CD4-positive, alpha-beta T cell (primary cell): ENCODE measurements at regions not wholly inside any gene's neighbourhood (a gene's known extent, or its start where the extent isn't known, plus 50 kb on each side); places are given as distances from the start of the nearest gene placed in this dataset.

Experiments
- ATAC-seq: fragments of 200-7000 bp; cut with Tn5 transposase; one replicate; pipeline ENCODE4 v1.10.0; 2022; ENCODE audit warnings: mild to moderate bottlenecking; ENCODE audit not compliant: poor library complexity
- CTCF ChIA-PET: fragments of 350-600 bp; sonication (Branson Sonifier 250); formaldehyde crosslinking; loops from one replicate; lab custom pipeline; 2021; ENCODE audit warnings: antibody characterized with exemption, inconsistent platforms; lab: Charles Lee
- POLR2A ChIA-PET: fragments of 350-600 bp; sonication (Branson Sonifier 250); formaldehyde crosslinking; loops from one replicate; lab custom pipeline; 2021; ENCODE audit warnings: antibody characterized with exemption, inconsistent platforms; lab: Charles Lee
- DNase-seq, 14 experiments: peaks; one replicate each; pipeline ENCODE4 v3.0.0-alpha.2; 2013 to 2020; ENCODE audit warnings: mixed read lengths in 2 of 14
- H3K27ac ChIP-seq, 2 donors: one replicate each; pipeline versions ENCODE4 v1.5.1 to v1.7.0; 2013; ENCODE audit warnings: low read length in 2 of 2, low read depth in 1 of 2, mild to moderate bottlenecking in 1 of 2
- H3K27me3 ChIP-seq, 2 experiments: 1 replicate in 1 of 2; 2 replicates in 1 of 2; pipeline versions ENCODE4 v1.6.1 to v1.7.0; 2013; ENCODE audit warnings: low read length in 2 of 2, control low read depth in 1 of 2, mild to moderate bottlenecking in 1 of 2, moderate library complexity in 1 of 2; ENCODE audit not compliant: insufficient read depth in 2 of 2, control insufficient read depth in 1 of 2
- H3K36me3 ChIP-seq: one replicate; pipeline ENCODE4 v1.6.1; 2013; ENCODE audit warnings: low read length, control low read depth; ENCODE audit not compliant: insufficient read depth
- H3K4me1 ChIP-seq: one replicate; pipeline ENCODE4 v1.6.1; 2013; ENCODE audit warnings: low read length, control low read depth; ENCODE audit not compliant: insufficient read depth
- H3K4me3 ChIP-seq: one replicate; pipeline ENCODE4 v1.5.1; 2013; ENCODE audit warnings: mild to moderate bottlenecking, low read length, moderate library complexity
- H3K9me3 ChIP-seq, 2 experiments: 1 replicate in 1 of 2; 2 replicates in 1 of 2; pipeline versions ENCODE4 v1.6.1 to v1.7.0; 2013; ENCODE audit warnings: low read length in 2 of 2, mild to moderate bottlenecking in 2 of 2, control low read depth in 1 of 2, moderate library complexity in 1 of 2; ENCODE audit not compliant: control insufficient read depth in 1 of 2, insufficient read depth in 1 of 2
- H3K27ac Mint-ChIP-seq: one replicate; pipeline ENCODE4 v1.8.0; 2020; ENCODE audit warnings: mixed read lengths
- H3K27me3 Mint-ChIP-seq: one replicate; pipeline ENCODE4 v1.8.0; 2021; ENCODE audit warnings: mixed read lengths
- H3K36me3 Mint-ChIP-seq: one replicate; pipeline ENCODE4 v1.8.0; 2021; ENCODE audit warnings: low read depth, mixed read lengths
- H3K4me1 Mint-ChIP-seq: one replicate; pipeline ENCODE4 v1.8.0; 2021; ENCODE audit warnings: low read depth, mixed read lengths
- H3K4me3 Mint-ChIP-seq: one replicate; pipeline ENCODE4 v1.8.0; 2020; ENCODE audit warnings: mild to moderate bottlenecking, mixed read lengths
- H3K9me3 Mint-ChIP-seq: one replicate; pipeline ENCODE4 v1.8.0; 2020; ENCODE audit warnings: mixed read lengths
- intact Hi-C, 2 experiments: fragments of 100-400 bp; cut with DNase I in 1 of 2; cut with micrococcal nuclease in 1 of 2; formaldehyde crosslinking; loops; one replicate each; pipeline versions ENCODE4 v1.15.1 to v1.9.0; 2023 to 2025; cut with DNase I, micrococcal nuclease
- TF ChIP-seq, protein P1 (sequence below): fragments of 200-600 bp; IDR thresholded peaks from one replicate; pipeline ENCODE4 v1.8.0; 2022; ENCODE audit warnings: antibody characterized with exemption, mild to moderate bottlenecking

DNA sequence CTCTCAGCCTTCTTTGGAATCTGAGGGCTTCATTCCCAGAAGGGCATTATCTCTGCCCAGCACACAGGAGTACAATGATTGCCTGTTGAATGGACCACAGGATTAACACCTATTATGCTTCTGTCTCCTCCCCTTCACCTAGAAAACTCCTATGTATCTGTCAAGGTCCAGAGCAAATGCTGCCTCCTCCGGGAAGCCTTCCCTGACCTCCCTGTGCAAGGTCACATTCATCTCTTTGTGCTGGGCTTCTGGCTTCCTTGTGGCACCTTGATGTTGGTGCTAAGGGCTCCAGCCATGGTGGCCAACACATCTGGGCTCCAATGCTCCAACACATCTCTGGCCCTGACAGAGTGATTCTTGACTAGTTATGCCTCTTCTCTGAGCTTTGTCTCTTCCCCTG lies 49.9 kb upstream of the ATP2B2 start:
- Histone ChIP-seq H3K4me3 (no peak overlapping the region), H3K4me1 (peaks cover 24% of the 10 kb centered on the region), H3K36me3 (no peaks in the 10 kb centered on the region), H3K27me3 (no peaks in the 10 kb centered on the region), H3K27ac (no peak overlapping the region), H3K9me3 (no peaks in the 10 kb centered on the region)
- no peak overlapping the region for H3K4me3 Mint-ChIP-seq
- ATAC-seq (no peak), DNase-seq (no peak)
- H3K27me3 Mint-ChIP-seq = peaks cover under 1% of the 10 kb centered on the region
- intact Hi-C loops = no loop called here
- peaks cover 26% of the 10 kb centered on the region for H3K4me1 Mint-ChIP-seq
- TF ChIP-seq, protein P1, sequence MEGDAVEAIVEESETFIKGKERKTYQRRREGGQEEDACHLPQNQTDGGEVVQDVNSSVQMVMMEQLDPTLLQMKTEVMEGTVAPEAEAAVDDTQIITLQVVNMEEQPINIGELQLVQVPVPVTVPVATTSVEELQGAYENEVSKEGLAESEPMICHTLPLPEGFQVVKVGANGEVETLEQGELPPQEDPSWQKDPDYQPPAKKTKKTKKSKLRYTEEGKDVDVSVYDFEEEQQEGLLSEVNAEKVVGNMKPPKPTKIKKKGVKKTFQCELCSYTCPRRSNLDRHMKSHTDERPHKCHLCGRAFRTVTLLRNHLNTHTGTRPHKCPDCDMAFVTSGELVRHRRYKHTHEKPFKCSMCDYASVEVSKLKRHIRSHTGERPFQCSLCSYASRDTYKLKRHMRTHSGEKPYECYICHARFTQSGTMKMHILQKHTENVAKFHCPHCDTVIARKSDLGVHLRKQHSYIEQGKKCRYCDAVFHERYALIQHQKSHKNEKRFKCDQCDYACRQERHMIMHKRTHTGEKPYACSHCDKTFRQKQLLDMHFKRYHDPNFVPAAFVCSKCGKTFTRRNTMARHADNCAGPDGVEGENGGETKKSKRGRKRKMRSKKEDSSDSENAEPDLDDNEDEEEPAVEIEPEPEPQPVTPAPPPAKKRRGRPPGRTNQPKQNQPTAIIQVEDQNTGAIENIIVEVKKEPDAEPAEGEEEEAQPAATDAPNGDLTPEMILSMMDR = no peak
- H3K27ac Mint-ChIP-seq = no peak overlapping the region
- H3K9me3 Mint-ChIP-seq = no peaks in the 10 kb centered on the region
- ChIA-PET CTCF (no interaction called here), POLR2A (no interaction called here)
- H3K36me3 Mint-ChIP-seq = no peaks in the 10 kb centered on the region

DNA sequence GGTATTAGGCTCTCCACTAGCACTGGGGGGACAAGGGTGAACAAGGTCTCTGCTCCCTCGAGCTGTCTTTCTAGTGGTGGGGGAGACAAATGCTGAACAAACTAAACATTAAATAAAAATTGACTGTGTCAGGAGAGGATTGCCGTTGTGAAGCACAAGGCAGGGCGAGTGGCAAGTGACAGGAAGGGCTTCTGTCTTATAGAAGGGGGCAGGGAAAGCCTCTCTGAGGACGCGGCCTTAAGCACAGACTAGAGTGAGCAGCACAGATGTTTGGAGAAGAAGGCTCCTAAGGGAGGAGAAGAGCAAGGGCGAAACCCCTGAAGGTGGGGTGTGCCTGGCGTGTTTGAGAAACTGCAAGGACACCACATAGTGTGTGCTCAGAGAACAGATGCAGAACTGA lies 50.9 kb upstream of the ATP2B2 start:
- Histone ChIP-seq H3K4me1 (peaks cover 24% of the 10 kb centered on the region), H3K9me3 (no peaks in the 10 kb centered on the region), H3K27me3 (no peaks in the 10 kb centered on the region), H3K36me3 (no peaks in the 10 kb centered on the region), H3K27ac (no peak overlapping the region), H3K4me3 (no peak overlapping the region)
- Mint-ChIP-seq H3K27me3 (peaks cover 7% of the 10 kb centered on the region), H3K36me3 (no peaks in the 10 kb centered on the region), H3K27ac (no peak overlapping the region), H3K4me1 (peaks cover 16% of the 10 kb centered on the region), H3K9me3 (no peaks in the 10 kb centered on the region), H3K4me3 (no peak overlapping the region)
- intact Hi-C loops = no loop called here
- DNase-seq (no peak), ATAC-seq (no peak)
- ChIA-PET CTCF (no interaction called here), POLR2A (no interaction called here)
- TF ChIP-seq, protein P1 = no peak

DNA sequence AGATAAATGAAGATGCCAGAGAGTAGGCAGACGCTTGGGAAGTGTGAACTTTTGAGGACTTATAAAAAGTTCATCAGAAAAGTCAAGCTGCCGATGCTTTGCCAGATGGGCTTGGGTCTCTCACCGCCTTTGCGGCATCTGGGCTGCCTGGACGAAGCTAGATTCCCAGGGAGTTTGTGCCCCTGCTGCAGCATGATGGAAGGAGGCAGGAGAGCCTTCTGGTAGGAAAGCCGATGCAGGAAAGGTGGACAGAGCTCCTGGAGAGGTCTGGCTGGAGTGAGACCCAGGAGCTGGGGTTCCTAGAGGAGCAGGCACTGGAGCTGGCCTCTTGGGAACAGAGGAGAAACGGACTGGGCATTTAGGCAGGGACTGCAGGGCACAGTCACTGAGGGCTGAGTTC lies 51.9 kb upstream of the ATP2B2 start:
- no peak for DNase-seq
- H3K4me3 ChIP-seq = no peak overlapping the region
- intact Hi-C loops = no loop called here
- no peaks in the 10 kb centered on the region for H3K9me3 ChIP-seq
- ChIA-PET POLR2A (no interaction called here), CTCF (no interaction called here)
- peaks cover 0 to under 1% of the 10 kb centered on the region in 2 experiments for H3K27me3 ChIP-seq
- no peak overlapping the region for H3K27ac ChIP-seq
- ATAC-seq = no peak
- H3K4me1 ChIP-seq = peaks cover 16% of the 10 kb centered on the region
- H3K9me3 Mint-ChIP-seq = no peaks in the 10 kb centered on the region
- peaks cover 7% of the 10 kb centered on the region for H3K4me1 Mint-ChIP-seq
- H3K27me3 Mint-ChIP-seq = peaks cover 17% of the 10 kb centered on the region
- no peaks in the 10 kb centered on the region for H3K36me3 ChIP-seq
- H3K36me3 Mint-ChIP-seq = no peaks in the 10 kb centered on the region
- TF ChIP-seq, protein P1 = no peak
- no peak overlapping the region for H3K4me3 Mint-ChIP-seq
- H3K27ac Mint-ChIP-seq = no peak overlapping the region
